SK-N-SH treated with all-trans-retinoic acid at 6 μM for 48 hours (cell line): ENCODE measurements at regions not wholly inside any gene's neighbourhood (a gene's known extent, or its start where the extent isn't known, plus 50 kb on each side); places are given as distances from the start of the nearest gene placed in this dataset.

Experiments
- ATAC-seq: fragments of 200-7000 bp; cut with Tn5 transposase; 3 replicates; pipeline ENCODE4 v1.9.1; 2020; ENCODE audit warnings: mild to moderate bottlenecking, moderate library complexity
- ARNTL ChIP-seq: fragments of 450-650 bp; formaldehyde crosslinking; IDR thresholded peaks from 2 replicates; pipeline ENCODE4 v1.5.0; 2020; ENCODE audit warnings: low read depth, mild to moderate bottlenecking, moderate library complexity, borderline replicate concordance
- BACH2 ChIP-seq: fragments of 250-450 bp; sonication (Bioruptor Pico); IDR thresholded peaks from 2 replicates; pipeline ENCODE4 v1.9.0; 2021; ENCODE audit warnings: mild to moderate bottlenecking, borderline replicate concordance
- CSDC2 ChIP-seq: fragments of 250-450 bp; sonication (Bioruptor Pico); IDR thresholded peaks from 2 replicates; pipeline ENCODE4 v1.5.0; 2020; ENCODE audit warnings: mild to moderate bottlenecking, moderate library complexity
- ESRRG ChIP-seq: fragments of 250-450 bp; sonication (Bioruptor Pico); IDR thresholded peaks from 2 replicates; pipeline ENCODE4 v1.6.1; 2021; ENCODE audit warnings: mild to moderate bottlenecking
- GLIS3 ChIP-seq: fragments of 250-450 bp; sonication (Bioruptor Pico); IDR thresholded peaks from 2 replicates; pipeline ENCODE4 v1.5.0; 2020; ENCODE audit warnings: mild to moderate bottlenecking, moderate library complexity
- ISL1 ChIP-seq: fragments of 250-450 bp; sonication (Bioruptor Pico); IDR thresholded peaks from 2 replicates; pipeline ENCODE4 v2.1.2; 2022; ENCODE audit warnings: mild to moderate bottlenecking, moderate library complexity
- OSR1 ChIP-seq: fragments of 250-450 bp; sonication (Bioruptor Pico); IDR thresholded peaks from 2 replicates; pipeline ENCODE4 v1.8.0; 2022; ENCODE audit warnings: moderate library complexity, mild to moderate bottlenecking, inconsistent platforms
- PPARA ChIP-seq: fragments of 250-450 bp; sonication (Bioruptor Pico); IDR thresholded peaks from 2 replicates; pipeline ENCODE4 v1.5.0; 2020; ENCODE audit warnings: mild to moderate bottlenecking, borderline replicate concordance
- RARB ChIP-seq: fragments of 250-450 bp; sonication (Bioruptor Pico); IDR thresholded peaks from 2 replicates; pipeline ENCODE4 v1.8.0; 2021; ENCODE audit warnings: mild to moderate bottlenecking, moderate library complexity
- SNAI2 ChIP-seq: fragments of 250-450 bp; sonication (Bioruptor Pico); IDR thresholded peaks from 2 replicates; pipeline ENCODE4 v1.5.0; 2020; ENCODE audit warnings: mild to moderate bottlenecking, moderate library complexity
- TCF4 ChIP-seq: fragments of 250-450 bp; sonication (Bioruptor Pico); IDR thresholded peaks from 2 replicates; pipeline ENCODE4 v1.8.0; 2021; ENCODE audit warnings: mild to moderate bottlenecking, moderate library complexity, borderline replicate concordance
- TOX ChIP-seq: fragments of 250-450 bp; sonication (Bioruptor Pico); IDR thresholded peaks from 2 replicates; pipeline ENCODE4 v1.8.0; 2021; ENCODE audit warnings: mild to moderate bottlenecking, moderate library complexity, borderline replicate concordance
- ZC3H10 ChIP-seq: fragments of 250-450 bp; sonication (Bioruptor Pico); IDR thresholded peaks from 2 replicates; pipeline ENCODE4 v1.5.1; 2021; ENCODE audit warnings: mild to moderate bottlenecking, moderate library complexity
- ZFP3 ChIP-seq: fragments of 250-450 bp; sonication (Bioruptor Pico); IDR thresholded peaks from 2 replicates; pipeline ENCODE4 v1.5.0; 2020; ENCODE audit warnings: mild to moderate bottlenecking, moderate library complexity
- ZFP30 ChIP-seq: fragments of 450-650 bp; formaldehyde crosslinking; IDR thresholded peaks from 2 replicates; pipeline ENCODE4 v1.5.0; 2022; ENCODE audit warnings: mild to moderate bottlenecking, moderate library complexity
- ZNF565 ChIP-seq: fragments of 450-650 bp; formaldehyde crosslinking; conservative IDR thresholded peaks from 2 replicates; pipeline ENCODE4 v1.5.0; 2020; ENCODE audit warnings: low read depth, mild to moderate bottlenecking, moderate library complexity
- ZNF70 ChIP-seq: fragments of 450-650 bp; formaldehyde crosslinking; IDR thresholded peaks from 2 replicates; pipeline ENCODE4 v1.5.0; 2020; ENCODE audit warnings: mild to moderate bottlenecking, moderate library complexity
- ZNF8 ChIP-seq: fragments of 450-650 bp; formaldehyde crosslinking; IDR thresholded peaks from 2 replicates; pipeline ENCODE4 v1.5.0; 2020; ENCODE audit warnings: mild to moderate bottlenecking, moderate library complexity
- TF ChIP-seq, protein P1 (sequence below): fragments of 250-450 bp; sonication (Bioruptor Pico); IDR thresholded peaks from 2 replicates; pipeline ENCODE4 v1.8.0; 2021; ENCODE audit warnings: low read depth, mild to moderate bottlenecking, moderate library complexity, borderline replicate concordance
- TF ChIP-seq, protein P2 (sequence below): fragments of 250-450 bp; sonication (Bioruptor Pico); IDR thresholded peaks from 2 replicates; pipeline ENCODE4 v1.5.1; 2021; ENCODE audit warnings: mild to moderate bottlenecking, moderate library complexity
- TF ChIP-seq, protein P3 (sequence below): fragments of 250-450 bp; sonication (Bioruptor Pico); IDR thresholded peaks from 2 replicates; pipeline ENCODE4 v1.5.0; 2020; ENCODE audit warnings: mild to moderate bottlenecking, moderate library complexity
- TF ChIP-seq, protein P4 (sequence below): fragments of 250-450 bp; sonication (Bioruptor Pico); IDR thresholded peaks from 2 replicates; pipeline ENCODE4 v1.8.0; 2020; ENCODE audit warnings: mild to moderate bottlenecking, moderate library complexity, borderline replicate concordance
- TF ChIP-seq, protein P5 (sequence below): fragments of 250-450 bp; sonication (Bioruptor Pico); IDR thresholded peaks from 2 replicates; pipeline ENCODE4 v1.5.1; 2020; ENCODE audit warnings: low read depth, mild to moderate bottlenecking, moderate library complexity

DNA sequence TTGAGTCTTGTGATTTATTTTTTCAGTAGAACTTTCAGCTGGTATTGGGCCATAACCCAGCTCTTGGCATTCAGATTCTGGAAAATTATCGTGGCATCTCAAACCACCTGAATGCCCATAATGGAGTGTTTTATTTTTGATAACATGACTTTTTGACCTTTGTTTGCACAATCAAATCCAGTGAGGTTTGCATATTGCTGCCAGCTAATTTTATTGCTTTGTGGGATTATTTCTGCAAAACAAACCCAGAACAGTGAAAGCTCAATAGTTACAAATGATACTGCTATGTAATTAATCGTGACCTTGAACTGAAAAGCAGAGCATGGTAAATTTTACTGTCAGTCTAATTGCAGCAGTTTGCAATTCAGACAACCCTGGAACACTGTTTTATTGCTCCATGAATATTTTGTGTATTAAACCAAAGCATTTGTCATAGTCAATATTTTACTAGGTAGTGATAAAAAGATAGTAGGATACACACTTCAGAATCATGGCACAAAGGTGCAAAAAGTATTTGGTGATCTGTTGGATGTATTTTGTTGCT, 255.2 kb upstream of the NAV3 start:
- no peak for ATAC-seq
- no peak for TF ChIP-seq ZNF565 (CRISPR knock-in tag)
- peak; percentile 64; the same call in 1 of the 2 replicates for TF ChIP-seq TOX
- TF ChIP-seq ZFP30: no peak
- TF ChIP-seq, protein P1, sequence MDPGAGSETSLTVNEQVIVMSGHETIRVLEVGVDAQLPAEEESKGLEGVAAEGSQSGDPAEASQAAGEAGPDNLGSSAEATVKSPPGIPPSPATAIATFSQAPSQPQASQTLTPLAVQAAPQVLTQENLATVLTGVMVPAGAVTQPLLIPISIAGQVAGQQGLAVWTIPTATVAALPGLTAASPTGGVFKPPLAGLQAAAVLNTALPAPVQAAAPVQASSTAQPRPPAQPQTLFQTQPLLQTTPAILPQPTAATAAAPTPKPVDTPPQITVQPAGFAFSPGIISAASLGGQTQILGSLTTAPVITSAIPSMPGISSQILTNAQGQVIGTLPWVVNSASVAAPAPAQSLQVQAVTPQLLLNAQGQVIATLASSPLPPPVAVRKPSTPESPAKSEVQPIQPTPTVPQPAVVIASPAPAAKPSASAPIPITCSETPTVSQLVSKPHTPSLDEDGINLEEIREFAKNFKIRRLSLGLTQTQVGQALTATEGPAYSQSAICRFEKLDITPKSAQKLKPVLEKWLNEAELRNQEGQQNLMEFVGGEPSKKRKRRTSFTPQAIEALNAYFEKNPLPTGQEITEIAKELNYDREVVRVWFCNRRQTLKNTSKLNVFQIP: no peak
- 0 out of 2 replicates have a peak, but pooled peaks have one; percentile 16 for TF ChIP-seq ZC3H10 (CRISPR knock-in tag)
- TF ChIP-seq ZNF70 (CRISPR knock-in tag): no peak

DNA sequence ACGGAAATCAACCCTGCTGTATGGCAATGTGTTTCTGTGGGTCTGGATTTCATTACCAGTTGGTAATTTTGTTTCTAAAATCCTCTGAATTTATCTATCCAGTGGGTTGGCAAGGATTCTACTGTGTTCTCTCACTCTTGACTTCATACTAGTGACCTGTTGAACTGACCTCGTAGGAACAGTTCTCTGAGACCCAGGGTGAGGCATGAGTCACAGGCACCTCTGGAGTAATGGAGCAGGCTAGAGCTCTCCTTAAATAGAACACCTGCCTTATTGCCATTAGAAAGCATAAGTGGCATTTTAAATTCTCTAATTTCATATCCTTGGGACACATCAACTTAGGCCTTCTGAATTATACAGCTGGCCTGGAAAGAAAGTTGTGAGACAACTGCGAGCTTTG, 258.3 kb upstream of the NAV3 start:
- peak; percentile 63 for ATAC-seq
- TF ChIP-seq, protein P2, sequence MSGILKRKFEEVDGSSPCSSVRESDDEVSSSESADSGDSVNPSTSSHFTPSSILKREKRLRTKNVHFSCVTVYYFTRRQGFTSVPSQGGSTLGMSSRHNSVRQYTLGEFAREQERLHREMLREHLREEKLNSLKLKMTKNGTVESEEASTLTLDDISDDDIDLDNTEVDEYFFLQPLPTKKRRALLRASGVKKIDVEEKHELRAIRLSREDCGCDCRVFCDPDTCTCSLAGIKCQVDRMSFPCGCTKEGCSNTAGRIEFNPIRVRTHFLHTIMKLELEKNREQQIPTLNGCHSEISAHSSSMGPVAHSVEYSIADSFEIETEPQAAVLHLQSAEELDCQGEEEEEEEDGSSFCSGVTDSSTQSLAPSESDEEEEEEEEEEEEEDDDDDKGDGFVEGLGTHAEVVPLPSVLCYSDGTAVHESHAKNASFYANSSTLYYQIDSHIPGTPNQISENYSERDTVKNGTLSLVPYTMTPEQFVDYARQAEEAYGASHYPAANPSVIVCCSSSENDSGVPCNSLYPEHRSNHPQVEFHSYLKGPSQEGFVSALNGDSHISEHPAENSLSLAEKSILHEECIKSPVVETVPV (CRISPR knock-in tag): no peak
- TF ChIP-seq ZNF8 (CRISPR knock-in tag): no peak
- TF ChIP-seq GLIS3: no peak
- TF ChIP-seq TCF4 (CRISPR knock-in tag): no peak
- no peak for TF ChIP-seq PPARA
- no peak for TF ChIP-seq ESRRG

DNA sequence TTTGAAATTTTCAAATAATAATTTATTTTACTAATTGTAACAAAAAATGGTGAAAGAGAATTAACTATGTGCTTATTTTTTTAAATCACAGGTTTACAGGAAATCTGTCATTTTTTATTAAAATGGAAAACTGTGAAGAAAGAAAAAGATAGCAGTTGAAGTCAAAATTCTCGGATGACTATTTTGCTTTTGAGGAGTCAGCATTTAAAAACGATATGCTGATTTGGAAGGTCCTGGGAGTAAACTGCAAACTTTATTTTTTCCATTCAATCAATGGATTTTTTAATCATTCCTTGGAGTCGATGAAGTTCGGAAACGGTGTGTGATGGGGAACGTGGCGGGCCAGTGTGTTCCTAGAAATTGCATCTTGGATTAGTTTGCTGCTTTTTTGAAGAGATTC, 258.9 kb upstream of the NAV3 start:
- no peak for ATAC-seq
- TF ChIP-seq, protein P2 (CRISPR knock-in tag): no peak
- no peak for TF ChIP-seq PPARA
- TF ChIP-seq ZFP3 (CRISPR knock-in tag): no peak
- no peak for TF ChIP-seq TOX
- no peak for TF ChIP-seq ZNF565 (CRISPR knock-in tag)
- TF ChIP-seq, protein P3, sequence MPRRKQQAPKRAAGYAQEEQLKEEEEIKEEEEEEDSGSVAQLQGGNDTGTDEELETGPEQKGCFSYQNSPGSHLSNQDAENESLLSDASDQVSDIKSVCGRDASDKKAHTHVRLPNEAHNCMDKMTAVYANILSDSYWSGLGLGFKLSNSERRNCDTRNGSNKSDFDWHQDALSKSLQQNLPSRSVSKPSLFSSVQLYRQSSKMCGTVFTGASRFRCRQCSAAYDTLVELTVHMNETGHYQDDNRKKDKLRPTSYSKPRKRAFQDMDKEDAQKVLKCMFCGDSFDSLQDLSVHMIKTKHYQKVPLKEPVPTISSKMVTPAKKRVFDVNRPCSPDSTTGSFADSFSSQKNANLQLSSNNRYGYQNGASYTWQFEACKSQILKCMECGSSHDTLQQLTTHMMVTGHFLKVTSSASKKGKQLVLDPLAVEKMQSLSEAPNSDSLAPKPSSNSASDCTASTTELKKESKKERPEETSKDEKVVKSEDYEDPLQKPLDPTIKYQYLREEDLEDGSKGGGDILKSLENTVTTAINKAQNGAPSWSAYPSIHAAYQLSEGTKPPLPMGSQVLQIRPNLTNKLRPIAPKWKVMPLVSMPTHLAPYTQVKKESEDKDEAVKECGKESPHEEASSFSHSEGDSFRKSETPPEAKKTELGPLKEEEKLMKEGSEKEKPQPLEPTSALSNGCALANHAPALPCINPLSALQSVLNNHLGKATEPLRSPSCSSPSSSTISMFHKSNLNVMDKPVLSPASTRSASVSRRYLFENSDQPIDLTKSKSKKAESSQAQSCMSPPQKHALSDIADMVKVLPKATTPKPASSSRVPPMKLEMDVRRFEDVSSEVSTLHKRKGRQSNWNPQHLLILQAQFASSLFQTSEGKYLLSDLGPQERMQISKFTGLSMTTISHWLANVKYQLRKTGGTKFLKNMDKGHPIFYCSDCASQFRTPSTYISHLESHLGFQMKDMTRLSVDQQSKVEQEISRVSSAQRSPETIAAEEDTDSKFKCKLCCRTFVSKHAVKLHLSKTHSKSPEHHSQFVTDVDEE (CRISPR knock-in tag): no peak
- TF ChIP-seq, protein P4, sequence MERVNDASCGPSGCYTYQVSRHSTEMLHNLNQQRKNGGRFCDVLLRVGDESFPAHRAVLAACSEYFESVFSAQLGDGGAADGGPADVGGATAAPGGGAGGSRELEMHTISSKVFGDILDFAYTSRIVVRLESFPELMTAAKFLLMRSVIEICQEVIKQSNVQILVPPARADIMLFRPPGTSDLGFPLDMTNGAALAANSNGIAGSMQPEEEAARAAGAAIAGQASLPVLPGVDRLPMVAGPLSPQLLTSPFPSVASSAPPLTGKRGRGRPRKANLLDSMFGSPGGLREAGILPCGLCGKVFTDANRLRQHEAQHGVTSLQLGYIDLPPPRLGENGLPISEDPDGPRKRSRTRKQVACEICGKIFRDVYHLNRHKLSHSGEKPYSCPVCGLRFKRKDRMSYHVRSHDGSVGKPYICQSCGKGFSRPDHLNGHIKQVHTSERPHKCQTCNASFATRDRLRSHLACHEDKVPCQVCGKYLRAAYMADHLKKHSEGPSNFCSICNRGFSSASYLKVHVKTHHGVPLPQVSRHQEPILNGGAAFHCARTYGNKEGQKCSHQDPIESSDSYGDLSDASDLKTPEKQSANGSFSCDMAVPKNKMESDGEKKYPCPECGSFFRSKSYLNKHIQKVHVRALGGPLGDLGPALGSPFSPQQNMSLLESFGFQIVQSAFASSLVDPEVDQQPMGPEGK (CRISPR knock-in tag): no peak
- no peak for TF ChIP-seq CSDC2 (CRISPR knock-in tag)
- no peak for TF ChIP-seq ARNTL (CRISPR knock-in tag)
- no peak for TF ChIP-seq RARB (CRISPR knock-in tag)
- TF ChIP-seq BACH2: no peak
- no peak for TF ChIP-seq OSR1 (CRISPR knock-in tag)
- TF ChIP-seq, protein P5, sequence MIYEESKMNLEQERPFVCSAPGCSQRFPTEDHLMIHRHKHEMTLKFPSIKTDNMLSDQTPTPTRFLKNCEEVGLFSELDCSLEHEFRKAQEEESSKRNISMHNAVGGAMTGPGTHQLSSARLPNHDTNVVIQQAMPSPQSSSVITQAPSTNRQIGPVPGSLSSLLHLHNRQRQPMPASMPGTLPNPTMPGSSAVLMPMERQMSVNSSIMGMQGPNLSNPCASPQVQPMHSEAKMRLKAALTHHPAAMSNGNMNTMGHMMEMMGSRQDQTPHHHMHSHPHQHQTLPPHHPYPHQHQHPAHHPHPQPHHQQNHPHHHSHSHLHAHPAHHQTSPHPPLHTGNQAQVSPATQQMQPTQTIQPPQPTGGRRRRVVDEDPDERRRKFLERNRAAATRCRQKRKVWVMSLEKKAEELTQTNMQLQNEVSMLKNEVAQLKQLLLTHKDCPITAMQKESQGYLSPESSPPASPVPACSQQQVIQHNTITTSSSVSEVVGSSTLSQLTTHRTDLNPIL (CRISPR knock-in tag): no peak
- no peak for TF ChIP-seq SNAI2 (CRISPR knock-in tag)
- TF ChIP-seq TCF4 (CRISPR knock-in tag): no peak
- no peak for TF ChIP-seq ZNF8 (CRISPR knock-in tag)
- no peak for TF ChIP-seq ZFP30
- TF ChIP-seq ISL1 (CRISPR knock-in tag): no peak
- TF ChIP-seq ESRRG: no peak
- no peak for TF ChIP-seq GLIS3
